GM18526 (cell line): ENCODE measurements at regions not wholly inside any gene's neighbourhood (a gene's known extent, or its start where the extent isn't known, plus 50 kb on each side); places are given as distances from the start of the nearest gene placed in this dataset.

Experiments
- POLR2A ChIP-seq: IDR thresholded peaks from 3 replicates; pipeline ENCODE4 v1.6.1; 2011; ENCODE audit not compliant: insufficient read length; ENCODE audit errors: extremely low read depth

GRCh38 chr1:245046769-245047168 lies 108.0 kb upstream of the KIF26B start:
- TF ChIP-seq POLR2A: no peak

GRCh38 chr1:245046315-245046714 lies 108.5 kb upstream of the KIF26B start:
- no peak for TF ChIP-seq POLR2A

DNA sequence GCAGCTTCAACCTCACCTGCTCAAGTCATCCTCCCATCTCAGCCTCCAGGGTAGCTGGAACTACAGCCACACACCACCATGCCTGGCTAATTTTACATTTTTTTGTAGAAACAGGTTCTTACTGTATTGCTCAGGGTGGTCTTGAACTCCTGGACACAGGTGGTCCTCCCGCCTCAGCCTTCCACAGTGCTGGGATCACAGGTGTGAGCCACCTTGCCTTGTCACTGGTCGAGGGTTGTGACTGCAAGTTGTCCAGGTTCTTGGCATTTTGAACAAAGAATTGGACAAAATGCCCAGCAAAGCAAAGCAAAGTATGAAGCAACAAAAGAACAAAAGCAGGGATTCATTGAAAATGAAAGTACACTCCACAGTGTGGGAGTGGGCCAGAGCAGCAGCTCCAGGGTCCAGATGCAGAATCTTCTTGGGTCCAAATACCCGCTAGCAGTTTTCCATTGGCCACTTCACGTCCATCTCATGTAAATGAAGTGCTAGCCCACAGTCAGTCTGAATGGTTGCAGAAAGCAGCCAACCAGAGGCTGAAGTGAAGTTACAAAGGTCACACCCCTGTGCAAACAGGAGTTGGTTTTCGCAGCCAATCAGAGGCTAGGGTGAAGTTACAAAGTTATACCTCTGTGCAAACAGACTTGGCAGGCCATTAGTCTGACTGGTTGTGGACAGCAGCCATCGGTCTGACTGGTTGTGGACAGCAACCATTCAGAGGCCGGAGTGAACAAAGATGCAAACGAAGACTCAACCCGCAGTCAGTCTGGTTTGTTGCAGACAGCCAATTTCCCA lies 109.5 kb upstream of the KIF26B start:
- TF ChIP-seq POLR2A: no peak

GRCh38 chr1:245043611-245043940 lies 111.2 kb upstream of the KIF26B start:
- TF ChIP-seq POLR2A: no peak

DNA sequence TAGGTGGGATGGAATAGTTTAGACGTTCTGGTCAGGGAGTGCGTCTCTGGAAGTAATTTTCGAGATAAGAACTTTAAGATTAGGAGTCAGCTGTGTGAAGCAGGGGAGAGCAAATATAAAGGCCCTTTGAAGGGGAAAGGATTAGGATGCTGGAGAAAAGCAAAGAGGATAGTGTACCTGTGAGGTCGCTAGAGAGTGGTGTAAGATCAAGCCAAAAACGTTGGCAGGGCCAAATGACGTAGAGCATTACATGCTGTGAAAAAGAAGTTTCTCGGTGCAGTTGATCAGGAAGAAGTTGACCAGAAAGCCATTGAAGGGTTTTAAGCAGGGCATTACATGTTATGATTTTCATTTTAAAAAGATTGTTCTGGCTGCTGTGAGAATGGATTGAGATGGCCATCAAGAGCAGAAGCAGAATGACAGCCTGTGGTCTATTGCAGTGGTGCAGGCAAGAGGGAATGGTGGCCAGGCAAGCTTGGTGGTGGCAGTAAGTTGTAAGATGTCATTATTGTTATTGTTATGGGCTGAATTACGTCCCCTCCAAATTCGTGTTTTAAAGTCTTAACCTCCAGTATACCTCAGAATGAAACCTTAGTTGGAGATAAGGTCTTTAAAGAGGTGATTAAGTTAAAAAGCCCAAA lies 113.6 kb upstream of the KIF26B start:
- no peak for TF ChIP-seq POLR2A

GRCh38 chr1:245039196-245039595 lies 115.6 kb upstream of the KIF26B start:
- no peak for TF ChIP-seq POLR2A

DNA sequence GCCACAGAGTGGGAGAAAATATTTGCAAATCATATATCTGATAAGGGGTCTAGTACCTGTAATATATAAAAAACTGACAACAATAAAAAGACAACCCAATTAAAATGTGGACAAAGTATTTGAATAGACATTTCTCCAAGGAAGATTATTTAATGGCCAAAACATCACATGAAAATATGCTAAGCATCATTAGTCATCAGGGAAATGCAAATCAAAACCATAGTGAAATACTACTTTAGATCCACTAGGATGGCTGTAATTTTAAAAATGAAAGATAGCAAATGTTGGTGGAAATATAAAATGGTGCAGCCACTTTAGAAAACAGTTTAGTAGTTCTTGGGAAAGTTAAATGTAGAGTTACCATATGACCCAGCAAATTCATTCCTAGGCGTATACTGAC lies 118.7 kb upstream of the KIF26B start:
- no peak for TF ChIP-seq POLR2A

- no peak for TF ChIP-seq POLR2A
Observed at GRCh38 chr1:245031041-245031440, 123.7 kb upstream of the KIF26B start.

- TF ChIP-seq POLR2A: no peak
Observed at GRCh38 chr1:245026247-245026646, 128.5 kb upstream of the KIF26B start.

DNA sequence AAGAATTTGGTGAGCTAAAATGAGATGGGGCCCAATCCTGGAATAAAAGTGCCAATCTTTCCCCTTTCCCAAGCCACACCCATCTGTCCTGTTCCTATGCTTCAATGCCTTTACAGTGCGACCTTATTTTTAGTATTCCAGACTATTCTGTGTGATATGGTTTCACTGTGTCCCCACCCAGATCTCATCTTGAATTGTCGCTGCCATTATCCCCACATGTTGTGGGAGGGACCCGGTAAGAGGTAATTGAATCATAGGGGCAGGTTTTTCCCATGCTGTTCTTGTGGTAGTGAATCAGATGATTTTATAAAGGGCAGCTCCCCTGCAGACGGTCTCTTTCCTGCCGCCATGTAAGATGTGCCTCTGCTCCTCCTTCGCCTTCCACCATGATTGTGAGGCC lies 129.3 kb upstream of the KIF26B start:
- no peak for TF ChIP-seq POLR2A

DNA sequence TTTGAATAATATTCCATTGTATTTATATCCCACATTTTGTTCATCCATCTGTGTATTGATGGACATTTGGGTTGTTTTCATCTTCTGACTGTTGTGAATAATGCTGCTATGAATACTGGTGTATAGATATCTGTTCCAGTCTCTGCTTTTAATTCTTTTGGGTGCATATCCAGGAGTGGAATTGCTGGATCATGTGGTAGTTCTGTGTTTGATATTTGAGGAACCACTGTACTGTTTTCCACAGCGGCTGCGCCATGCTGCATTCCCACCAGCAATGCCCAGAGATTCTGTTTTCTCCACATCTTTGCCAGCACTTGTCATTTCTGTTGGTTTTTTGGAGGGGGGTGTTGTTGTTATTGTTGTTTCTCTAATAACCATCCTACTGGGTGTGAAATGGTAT lies 131.6 kb upstream of the KIF26B start:
- TF ChIP-seq POLR2A: no peak

DNA sequence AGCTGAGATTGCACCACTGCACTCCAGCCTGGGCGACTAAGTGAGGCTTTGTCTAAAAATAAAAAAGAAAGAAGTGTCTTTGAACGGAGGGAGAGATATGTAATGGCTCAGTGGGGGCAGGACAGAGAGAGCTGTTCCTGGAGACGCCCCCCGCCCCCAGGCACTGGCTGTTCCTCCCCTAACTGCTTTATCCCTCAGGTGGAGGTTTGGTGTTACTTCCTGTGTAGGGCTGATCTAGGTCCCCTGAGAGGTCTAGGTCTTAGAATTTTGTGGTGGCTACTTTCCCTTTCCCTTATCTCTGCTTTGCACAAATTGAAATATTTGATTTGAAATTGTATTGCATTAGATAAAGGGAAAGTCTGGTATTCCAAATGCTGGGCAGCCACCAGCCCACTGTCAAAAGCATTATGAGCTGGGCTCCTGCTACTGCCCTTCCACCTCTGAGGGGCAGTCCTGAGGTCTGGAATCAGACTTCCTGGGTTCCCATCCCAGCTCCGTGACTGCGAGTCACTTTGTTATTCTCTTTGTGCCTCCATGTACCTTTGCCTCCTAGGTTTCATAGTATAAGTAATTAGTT lies 134.8 kb upstream of the KIF26B start:
- no peak for TF ChIP-seq POLR2A

- no peak for TF ChIP-seq POLR2A
Observed at GRCh38 chr1:245016700-245017099, 138.1 kb upstream of the KIF26B start.

DNA sequence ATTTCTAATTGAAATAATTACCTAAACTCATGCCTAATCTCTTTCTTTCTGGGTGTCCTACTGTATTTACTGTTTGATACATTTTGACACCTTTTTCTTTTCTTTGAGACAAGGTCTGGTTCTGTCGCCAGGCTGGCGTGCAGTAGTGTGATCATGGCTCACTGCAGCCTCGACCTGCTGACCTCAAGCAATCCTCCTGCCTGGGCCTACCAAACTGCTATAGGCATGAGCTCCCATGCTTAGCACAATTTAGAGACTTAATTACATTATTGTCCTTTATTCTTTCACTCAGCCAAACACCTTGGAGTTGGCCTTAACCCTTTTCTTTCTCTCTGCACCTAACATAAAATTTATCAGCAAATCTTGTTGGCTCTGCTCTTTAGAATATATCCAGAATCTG lies 139.8 kb upstream of the KIF26B start:
- TF ChIP-seq POLR2A: no peak

DNA sequence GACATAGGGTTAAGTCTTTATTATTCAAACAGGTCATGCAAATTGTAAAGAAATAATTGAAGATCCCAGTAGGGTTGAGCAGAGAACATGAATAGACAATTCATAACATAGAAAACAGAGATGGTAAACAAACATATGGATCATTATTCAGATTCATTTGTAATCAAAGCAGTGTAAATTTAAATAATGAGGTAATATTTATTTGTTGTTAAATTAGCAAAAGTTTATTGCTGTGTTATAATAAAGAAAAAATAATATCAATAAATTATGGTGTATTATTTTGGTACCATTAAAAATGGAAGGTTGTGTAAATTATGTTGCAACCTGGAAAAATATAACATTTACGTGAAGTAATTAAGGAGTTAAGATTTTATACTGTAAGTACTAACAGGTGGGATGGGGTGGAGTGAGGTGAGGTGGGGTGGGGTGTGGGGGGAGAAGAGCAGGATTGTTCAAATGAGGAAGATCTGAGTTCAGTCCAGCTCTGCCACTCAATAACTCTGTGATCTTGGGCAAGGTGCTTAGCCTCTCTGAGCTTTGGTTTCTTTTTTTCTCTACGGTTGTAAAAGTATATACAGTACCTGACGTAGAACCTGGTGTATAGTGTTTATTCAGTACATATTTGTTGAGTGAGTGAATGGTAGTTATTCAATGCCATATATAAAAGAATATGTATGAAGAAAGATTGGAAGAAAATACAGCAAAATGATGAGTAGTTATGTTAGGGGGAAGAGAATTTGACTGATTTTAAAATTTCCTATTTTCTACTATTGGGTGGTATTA lies 140.3 kb upstream of the KIF26B start:
- no peak for TF ChIP-seq POLR2A

GRCh38 chr1:245010018-245010614 lies 144.7 kb upstream of the KIF26B start:
- TF ChIP-seq POLR2A: no peak

GRCh38 chr1:245008761-245009160 lies 144.4 kb upstream of the HNRNPU start:
- TF ChIP-seq POLR2A: no peak
